ENCODE measurements at regions not wholly inside any gene's neighbourhood (a gene's known extent, or its start where the extent isn't known, plus 50 kb on each side); places are given as distances from the start of the nearest gene placed in this dataset.

GRCh38 chr7:13042605-13043236 lies 355.3 kb downstream of the ARL4A start:
- TF ChIP-seq, protein P1, sequence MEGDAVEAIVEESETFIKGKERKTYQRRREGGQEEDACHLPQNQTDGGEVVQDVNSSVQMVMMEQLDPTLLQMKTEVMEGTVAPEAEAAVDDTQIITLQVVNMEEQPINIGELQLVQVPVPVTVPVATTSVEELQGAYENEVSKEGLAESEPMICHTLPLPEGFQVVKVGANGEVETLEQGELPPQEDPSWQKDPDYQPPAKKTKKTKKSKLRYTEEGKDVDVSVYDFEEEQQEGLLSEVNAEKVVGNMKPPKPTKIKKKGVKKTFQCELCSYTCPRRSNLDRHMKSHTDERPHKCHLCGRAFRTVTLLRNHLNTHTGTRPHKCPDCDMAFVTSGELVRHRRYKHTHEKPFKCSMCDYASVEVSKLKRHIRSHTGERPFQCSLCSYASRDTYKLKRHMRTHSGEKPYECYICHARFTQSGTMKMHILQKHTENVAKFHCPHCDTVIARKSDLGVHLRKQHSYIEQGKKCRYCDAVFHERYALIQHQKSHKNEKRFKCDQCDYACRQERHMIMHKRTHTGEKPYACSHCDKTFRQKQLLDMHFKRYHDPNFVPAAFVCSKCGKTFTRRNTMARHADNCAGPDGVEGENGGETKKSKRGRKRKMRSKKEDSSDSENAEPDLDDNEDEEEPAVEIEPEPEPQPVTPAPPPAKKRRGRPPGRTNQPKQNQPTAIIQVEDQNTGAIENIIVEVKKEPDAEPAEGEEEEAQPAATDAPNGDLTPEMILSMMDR (conservative IDR thresholded peaks at IDR 0.05), result no peak
- TF ChIP-seq EZH2 (IDR thresholded peaks at IDR 0.05; ENCODE audit: low read depth), result no peak

Data from PC-9 (cell line).